NCI-H1092 treated with DMSO at 0.1 percent for 48 hours (cell line): ENCODE measurements at regions not wholly inside any gene's neighbourhood (a gene's known extent, or its start where the extent isn't known, plus 50 kb on each side); places are given as distances from the start of the nearest gene placed in this dataset.

Experiments used
- DNase-seq: peaks from one replicate; lab custom pipeline; 2025; lab: John Stamatoyannopoulos, UW

DNA sequence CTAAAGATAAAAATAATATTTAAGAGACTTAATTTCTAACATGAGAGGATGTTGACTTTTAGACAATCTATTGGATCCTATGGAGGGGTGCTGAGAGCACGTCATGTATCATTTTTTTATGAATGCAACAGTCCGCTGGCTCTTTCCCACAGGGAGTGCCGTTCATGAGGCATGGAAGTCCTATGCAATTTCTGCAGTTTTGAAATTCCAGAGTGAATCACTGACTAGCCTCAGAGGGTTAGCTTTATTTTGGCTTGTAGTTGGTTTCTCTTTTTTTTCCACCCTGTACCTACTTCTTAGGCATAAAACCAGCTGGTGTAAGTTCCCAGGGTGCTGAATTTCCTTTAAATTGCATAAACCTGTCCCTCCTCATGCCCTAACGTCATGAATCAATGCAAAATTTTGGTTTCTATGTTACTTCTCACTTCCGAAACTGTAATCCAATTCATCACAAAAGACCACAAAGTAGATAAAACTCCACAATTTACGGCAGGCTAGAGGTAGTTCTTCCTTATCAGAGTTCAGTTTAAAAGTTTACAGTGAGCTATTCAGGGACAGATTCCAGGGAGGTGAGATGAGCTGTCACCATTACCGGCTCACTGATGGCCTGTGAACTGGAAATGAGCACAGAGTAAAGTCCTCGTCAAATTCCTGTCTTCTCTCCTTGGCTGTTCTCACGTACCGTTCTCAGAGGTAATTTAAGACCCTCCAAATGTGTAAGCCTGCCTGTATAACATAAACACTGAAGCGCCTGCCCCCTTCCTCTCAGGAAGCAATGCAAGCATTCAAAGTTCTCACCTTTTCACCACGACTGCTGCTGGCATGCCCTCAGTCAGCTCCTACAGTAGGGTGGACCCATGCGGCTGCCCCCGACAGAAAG, 216.6 kb upstream of the SLC10A2 start:
- no peak for DNase-seq

DNA sequence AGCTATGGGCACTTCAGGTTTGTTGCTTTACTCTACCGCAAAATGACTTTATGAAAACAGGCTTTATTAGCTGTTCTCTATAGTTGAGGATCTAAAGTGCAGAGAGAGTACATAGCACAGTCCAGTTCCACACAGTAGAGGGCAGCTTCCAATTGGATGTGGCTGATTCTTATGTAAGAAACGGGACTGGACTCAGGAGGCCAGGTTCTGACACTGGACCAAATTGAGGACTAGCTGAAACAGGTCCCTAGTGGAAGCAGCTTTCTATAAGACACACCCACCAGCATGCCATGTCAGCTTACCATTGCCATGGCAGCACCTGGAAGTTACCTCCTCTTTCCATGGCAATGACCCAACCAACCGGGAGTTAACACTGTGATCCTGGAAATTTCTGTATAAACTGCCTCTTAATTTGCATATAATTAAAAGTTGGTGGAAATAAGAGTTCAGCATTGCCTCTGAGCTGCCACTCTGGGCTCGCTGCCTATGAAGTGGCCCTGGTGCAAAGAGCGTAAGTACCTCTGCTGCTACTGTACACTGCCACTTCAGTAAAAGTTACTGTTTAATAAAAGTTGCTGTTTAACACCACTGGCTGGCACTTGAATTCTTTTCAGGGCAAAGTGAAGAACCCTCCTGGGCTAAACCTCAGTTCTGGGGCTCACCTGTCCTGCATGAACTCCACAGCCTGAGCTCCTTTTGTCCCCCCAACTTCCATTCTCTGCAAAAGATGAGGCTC, 211.9 kb upstream of the SLC10A2 start:
- no peak for DNase-seq

DNA sequence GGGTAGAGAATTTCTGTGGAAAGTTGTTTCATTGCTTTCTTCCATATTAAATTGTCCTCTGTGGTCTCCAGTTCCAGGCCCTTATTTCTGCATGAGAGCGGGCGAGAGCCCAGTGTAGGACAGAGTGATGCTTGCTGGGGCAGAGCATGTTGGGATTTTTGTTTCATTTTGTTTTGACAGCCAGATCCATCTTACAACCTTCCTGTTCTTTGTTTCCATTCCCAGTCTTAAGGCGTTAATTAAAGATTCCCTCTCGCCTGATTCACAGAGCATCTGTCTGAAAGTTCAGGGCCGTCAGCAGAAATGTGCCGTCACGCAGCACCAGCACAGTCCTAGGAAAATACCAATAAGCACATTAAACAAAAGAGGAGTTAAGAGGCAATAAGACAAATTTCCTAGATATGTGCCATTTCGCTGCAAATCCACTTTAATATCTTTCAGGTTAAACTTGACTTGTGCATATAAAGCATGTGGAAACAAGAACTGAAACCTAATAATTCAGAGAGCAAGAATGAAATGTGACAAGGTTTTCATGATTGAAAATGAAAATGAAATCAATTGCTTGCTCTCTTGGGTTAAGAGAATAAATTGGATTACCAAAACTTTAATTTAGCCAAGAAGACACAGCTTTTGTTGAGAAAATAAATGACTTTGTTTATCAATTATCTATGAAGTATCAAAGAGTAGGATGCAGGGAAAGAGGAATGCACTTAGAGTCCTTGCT, 210.7 kb upstream of the SLC10A2 start:
- no peak for DNase-seq

DNA sequence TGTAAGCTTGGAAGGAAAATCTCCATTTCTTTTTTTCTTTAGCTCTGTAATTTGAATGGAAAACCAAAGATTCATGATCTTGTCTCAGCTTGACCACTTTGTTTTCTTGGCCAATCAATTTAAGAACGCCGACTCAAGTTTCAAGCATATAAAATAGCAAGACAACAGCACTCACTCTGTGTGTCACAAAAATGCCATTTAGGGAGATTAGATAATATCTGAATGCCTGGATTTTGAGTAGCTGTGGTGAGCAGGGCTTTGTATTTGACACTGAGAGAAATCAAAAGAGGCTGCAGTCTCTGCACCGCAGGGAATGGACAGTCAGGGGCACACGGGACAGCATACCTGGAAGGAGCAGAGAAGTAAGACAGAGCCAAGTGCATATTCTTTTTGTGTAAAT, 209.5 kb upstream of the SLC10A2 start:
- no peak for DNase-seq

DNA sequence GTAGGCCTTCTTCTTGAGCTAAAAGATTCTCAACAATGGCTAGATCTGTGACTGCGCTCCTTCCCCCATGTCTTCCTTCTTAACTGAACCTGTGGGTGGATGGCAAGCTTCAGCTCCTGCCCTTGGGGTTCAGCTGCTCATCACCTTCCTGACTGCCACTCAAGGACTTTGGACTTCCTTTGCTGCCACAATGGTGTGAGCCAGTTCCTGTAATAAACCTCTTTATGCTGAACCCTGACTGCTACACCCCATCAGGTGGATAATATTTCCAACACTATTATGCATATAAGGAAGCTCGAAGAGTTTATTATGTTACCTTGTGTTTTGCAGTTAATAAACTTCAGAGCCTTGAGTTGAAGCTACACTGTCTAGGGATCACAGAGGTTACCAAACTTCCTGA, 208.9 kb upstream of the SLC10A2 start:
- no peak for DNase-seq

DNA sequence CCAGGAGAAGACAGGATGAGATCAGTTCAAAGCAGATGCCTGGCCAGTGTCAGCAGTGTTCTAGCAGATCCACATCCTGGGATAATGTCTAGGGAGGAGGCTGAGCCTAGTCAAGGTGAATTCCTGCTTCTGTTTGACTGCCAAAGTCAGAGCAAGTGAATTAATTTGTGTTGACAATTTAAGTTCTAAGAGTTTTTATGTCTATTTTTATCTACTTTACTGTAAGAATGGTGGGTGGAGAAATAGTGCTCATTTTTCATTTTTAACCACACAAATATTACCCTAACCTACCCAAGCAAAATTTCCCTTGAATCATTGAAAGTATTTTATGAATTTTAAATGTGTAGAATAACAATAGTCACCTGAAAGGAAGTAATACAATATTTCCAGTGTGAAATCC, 207.6 kb upstream of the SLC10A2 start:
- no peak for DNase-seq

DNA sequence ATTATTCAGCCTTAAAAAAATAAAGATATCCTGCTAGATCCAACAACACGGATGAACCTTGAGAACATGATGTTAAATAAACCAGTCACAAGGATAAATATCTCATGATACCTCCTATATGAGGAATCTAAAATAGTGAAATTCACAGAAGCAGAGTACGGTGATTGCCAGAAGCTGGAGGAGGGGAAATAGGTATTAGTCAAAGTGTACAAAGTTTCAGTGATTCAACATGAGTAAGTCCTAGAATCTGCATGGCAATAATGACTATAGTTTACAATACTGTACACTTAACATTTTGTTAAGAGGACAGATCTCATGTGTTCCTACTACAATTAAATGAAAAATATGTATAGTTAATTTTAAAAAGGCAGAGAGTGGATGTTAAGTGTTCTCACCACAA, 206.6 kb upstream of the SLC10A2 start:
- no peak for DNase-seq

DNA sequence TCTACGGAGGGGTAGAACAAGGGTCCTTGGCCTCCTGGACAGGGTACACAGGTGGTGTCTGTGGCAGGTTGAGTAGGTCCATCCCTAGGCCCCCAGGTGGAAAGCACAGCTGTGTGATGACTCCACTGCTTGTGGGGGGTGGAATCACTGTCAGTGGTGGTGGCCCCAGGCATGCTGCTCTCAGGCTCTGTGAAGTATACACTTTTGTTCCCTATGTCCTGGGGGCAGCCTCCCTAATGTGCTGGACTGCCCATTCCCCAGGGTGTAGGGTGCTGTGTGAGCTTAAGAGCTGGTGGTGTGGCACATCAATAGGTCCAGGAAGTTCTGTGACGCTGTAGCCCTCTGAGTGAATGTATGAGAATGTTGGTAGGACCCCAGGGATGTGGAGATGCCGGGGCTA, 197.2 kb upstream of the SLC10A2 start:
- DNase-seq, result no peak

DNA sequence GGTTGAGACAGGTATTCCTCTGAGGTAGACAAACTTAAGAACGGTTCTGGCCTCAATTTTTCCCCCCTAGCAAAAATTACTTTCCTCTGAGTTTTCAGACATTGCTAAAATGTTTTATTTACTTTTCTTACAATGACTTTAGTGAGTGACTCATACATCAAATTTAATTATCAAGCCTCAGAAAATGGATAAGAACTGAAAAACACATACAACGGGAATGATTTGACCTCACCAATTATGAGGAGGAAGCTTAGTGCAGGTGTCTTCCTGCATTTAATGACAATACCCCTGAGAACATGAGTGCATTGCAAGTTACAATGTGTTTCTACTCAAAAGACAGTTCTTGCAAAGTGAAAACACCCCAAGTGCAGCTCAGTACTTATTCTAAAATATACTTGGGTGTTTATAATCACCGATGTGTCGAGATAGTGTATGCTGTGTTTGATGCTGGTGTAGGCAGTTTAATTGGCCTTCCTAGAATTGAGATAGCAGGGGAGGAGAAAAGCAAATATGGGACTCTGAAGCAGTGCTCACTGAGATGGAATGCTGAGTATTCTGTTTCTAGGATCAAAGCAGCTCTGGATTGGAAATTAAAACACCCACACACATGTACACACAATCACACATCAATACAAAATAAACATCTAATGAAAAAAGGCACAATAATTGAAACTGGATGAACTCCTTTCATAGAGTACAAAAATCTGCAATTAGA, 189.5 kb upstream of the SLC10A2 start:
- no peak for DNase-seq

DNA sequence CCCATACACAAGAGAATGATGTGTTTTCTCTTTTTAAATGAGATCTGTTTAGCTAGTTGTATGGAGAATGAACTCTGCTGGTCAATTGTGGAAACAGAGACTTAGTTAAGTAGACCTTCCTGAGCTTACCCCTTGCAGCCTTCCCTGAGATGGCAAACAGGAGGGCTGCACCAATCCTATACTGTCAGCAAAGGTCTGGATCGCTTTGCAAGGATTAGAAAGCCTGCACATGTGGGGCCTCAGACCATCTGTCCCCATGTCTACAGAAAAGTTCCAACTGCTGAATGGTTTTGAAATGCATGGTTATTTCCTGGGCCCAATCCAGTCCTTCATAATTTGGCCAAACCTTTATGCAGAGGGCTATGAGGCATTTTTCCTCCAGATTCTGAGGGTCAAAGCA, 183.9 kb upstream of the SLC10A2 start:
- no peak for DNase-seq

DNA sequence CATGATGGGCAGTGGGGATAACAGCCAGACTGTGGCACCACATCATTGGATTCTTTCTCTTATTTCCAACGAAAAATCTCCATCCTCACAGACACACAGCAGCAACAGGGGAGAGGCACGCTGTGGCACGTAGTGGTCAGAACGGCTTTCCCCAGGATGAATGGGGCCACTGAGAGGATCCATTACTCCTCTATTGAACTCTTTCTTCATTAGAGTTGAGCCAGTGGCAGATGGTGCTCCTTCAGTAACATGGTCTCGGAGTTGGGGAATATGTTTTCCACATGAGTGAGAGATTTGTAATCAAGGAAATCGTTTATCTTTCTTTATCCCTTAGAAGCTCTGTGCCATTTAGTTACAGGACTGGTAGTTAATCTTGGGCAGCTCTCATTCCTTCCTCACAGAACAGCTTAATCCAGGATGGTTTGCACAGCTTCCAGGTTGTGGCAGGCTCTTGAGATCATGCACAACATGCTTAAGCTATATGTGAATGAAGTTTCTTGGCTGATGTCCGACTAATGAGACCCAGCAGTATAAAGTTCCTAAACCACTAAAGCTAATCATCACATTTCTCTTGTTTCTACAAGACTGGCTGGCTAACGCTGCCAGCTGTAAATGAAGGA, 180.5 kb upstream of the SLC10A2 start:
- DNase-seq, result no peak

DNA sequence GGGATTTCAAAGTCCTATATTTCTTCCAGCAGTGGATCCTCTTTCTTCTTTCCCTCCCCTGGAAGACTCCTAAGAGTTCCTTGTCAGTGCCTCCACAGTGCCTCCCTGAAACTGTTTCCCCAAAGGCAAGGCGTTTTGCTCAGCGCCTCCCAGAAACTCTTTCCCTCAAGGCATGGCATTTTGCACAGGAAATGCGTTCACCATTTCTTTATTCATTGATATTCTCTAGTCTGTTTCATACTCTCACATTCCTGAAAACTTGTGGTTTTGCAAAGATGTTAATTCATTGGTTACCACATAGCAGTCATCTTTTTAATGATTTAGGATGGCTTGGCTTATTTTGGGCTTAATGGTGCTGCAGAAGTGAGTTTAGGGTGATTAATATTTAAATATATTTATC, 177.3 kb upstream of the SLC10A2 start:
- no peak for DNase-seq

DNA sequence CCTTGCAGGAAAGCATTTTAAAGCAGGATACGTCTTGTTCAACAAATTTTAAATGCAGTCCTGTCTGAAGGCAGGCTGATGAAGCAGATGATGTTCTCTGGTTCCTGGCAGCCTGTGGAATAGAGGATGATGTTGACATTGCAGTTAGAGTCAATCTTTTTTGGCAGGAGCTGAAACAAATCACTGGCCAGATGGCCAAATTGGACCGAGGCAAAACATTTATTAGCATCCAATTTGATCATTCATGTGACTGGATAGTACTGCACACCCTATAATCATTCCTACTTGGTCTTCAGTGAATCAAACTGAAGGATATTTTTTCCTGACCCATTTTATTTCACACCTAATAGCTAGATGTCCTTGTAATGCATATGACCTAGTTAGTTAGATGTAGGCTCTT, 172.2 kb upstream of the SLC10A2 start:
- DNase-seq, result peak; percentile 30

DNA sequence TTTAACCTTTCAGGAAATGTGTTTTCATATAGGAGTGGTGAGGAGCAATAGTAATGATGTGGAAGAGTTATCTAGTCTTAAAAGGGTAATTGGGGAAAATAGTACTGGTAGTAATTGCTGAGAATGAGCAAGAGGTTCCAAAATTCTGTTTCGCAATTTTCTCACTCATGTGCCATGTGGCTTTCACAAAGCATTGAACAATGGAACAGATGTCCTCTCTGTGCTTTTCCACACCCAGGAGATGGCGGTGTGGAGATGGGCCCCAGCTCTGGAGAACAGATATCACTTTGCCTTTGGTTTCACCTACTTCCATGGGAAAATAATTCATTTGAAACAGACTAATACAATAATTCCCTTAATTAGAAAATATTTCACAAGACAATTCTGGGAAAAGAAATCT, 170.0 kb upstream of the SLC10A2 start:
- DNase-seq, result peak; percentile 6

DNA sequence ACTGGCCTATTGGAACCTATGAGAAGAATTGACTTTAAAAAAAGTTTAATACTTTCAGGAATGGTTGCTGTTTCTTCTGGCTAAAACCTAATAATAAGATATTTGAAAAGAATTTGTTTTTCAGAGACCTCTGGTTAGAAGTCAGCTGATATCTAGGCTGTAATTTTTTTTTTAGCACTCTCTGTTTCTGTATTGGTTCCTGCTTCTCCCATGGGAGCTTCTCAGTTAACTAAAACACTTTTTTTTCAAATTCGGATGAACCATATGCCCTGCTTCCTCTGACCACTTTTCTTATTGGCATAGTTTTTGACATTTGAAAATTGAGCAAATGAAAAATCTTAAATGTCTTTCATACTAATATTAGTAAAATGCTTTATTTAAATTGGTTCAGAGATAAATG, 163.5 kb upstream of the SLC10A2 start:
- no peak for DNase-seq

DNA sequence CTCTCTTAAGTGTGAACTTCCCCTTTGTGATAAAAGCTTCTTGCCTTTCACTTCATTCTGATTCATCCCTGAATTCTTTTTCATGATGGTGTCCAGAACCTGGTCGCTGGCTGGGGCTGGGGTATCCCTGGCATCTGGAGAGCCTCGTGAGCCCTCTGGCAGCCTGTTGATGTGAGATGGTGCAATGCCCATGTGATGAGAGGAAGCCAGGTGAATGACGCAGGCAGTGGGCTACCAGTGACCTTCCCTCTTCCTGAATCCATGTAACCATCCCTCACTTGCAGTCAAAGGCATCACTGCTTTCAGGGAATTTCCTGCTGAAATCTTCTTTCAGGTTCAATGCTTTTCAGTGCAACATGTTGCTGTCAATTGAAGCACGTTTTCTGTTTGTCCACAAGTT, 158.6 kb upstream of the SLC10A2 start:
- no peak for DNase-seq

DNA sequence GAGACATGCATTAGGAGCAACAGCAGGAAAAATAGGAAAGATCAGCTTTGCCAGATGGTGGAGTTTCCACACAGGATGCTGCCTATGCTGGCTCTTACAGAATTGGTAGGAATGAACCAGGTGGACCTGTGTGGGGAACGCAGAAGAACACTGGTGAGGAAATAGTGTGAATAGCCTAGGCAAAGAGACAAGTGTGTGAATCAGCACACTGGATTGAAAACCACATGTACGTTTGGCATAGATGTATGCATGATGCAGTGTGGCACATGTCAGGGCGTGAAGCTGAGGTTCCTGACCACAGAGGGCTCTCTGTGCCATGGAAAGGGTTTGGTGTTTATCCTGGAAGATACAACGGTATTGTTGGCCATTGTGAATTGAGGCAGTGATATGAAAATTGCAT, 156.5 kb upstream of the SLC10A2 start:
- no peak for DNase-seq

DNA sequence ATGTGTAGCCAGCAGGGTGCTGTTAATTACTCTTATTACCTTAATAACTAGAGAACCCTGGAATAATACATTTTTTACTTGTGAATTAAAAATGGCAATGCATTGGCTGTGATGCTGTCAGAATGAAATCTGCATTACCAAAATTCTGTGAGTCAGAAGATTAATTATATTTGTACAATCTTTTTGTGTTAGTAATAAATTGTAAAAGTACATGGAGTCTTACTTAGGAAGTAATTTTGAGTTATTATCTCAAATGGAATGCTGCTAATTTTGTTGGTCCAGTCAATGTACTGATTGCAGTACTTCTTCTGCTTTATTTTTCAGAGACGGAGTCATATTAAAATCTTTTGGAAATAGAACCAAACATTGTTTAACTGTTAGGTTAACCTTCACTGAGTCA, 152.0 kb upstream of the SLC10A2 start:
- DNase-seq, result no peak

DNA sequence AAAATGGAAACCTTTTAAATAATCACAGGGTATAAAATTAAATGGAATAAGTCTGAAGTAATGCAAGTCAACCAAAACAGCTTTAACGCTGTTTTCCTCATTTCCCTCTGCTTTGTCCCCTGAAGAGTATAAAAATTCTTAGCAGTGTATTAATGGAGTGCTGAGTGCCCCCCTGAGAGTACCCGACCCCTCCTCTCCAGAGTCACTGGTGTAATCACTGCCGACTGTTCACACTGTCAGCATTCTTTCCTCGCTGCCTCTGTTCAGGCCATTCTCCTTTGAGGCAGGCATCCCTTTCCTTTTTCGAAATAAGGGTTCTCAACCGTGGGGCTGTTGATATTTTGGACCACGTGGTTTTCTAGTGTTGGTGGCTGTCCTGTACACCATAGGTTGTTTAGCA, 146.9 kb upstream of the SLC10A2 start:
- DNase-seq, result no peak

DNA sequence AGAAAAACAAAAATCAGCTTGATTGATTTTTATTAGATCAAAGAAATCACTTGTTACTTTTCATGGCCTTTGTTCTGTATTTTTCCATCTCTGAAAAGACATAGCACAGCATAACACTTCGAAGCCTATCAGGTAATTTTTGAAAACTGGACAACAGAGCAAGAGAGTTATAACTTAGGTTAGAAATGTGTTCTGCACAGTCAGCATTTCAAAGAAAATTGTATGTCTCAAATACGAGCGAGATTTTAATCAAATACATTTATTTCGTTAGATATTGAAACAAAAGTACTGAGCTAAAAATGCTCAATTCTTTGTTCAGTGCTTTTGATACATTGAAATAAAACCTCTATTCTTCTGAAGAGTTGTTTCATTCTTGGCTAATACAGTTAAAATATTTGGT, 144.1 kb upstream of the SLC10A2 start:
- DNase-seq, result no peak

DNA sequence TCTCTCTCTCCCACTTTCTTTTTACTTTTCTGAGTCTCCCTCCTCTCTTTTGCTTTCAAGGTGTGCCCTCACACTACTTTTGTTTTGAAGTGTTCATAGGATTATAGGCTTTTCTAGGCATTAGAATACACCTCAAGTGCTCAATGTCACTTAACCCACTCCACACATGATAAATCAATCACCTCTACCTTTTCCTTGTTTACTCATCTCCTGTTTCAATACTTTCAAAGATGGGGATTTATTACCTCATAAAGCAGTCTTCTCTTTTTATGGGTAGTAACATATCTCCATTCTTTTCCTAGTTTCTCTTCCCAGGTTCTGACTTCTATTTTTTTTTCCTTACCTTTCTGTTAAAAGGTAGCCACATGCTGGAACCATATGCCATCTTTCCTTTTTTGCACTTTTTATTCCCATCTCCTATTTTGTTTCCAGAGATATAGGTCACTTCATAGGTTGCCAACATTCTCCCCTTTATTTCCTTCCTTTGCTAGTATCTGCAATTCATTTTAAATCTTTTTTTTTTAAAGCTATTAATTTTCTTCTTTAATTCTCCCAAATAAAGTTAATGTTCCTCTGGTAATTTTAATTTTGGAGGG, 137.6 kb upstream of the SLC10A2 start:
- DNase-seq, result peak; percentile 55
